Peyer's patch (tissue), 4 donors: ENCODE measurements at regions not wholly inside any gene's neighbourhood (a gene's known extent, or its start where the extent isn't known, plus 50 kb on each side); places are given as distances from the start of the nearest gene placed in this dataset.

Experiments
- DNase-seq, 3 donors: peaks; one replicate each; pipeline ENCODE4 v3.0.0-alpha.2; 2017 to 2019
- H3K27ac ChIP-seq, 4 donors: fragments of 200-600 bp; sonication (generic); one replicate each; pipeline ENCODE4 v1.5.1; 2016 to 2019
- H3K27me3 ChIP-seq, 2 donors: fragments of 200-600 bp; sonication (generic); one replicate each; pipeline ENCODE4 v1.5.1; 2019
- H3K36me3 ChIP-seq, 3 donors: fragments of 200-600 bp; sonication (generic); one replicate each; pipeline ENCODE4 v1.5.1; 2016 to 2019
- H3K4me1 ChIP-seq, 4 donors: fragments of 200-600 bp; sonication (generic); one replicate each; pipeline ENCODE4 v1.5.1; 2016 to 2019
- H3K4me3 ChIP-seq, 4 donors: fragments of 200-600 bp; sonication (generic); 1 replicate in 3 of 4; 2 replicates in 1 of 4; pipeline ENCODE4 v1.5.1; 2016 to 2019; ENCODE audit warnings: mild to moderate bottlenecking in 1 of 4
- H3K9me3 ChIP-seq, 4 donors: fragments of 200-600 bp; sonication (generic); one replicate each; pipeline ENCODE4 v1.5.1; 2016 to 2019; ENCODE audit warnings: mild to moderate bottlenecking in 1 of 4
- POLR2A ChIP-seq, 2 donors: fragments of 450-650 bp; IDR thresholded peaks; one replicate each; pipeline ENCODE4 v1.5.1; 2017; ENCODE audit warnings: antibody characterized with exemption in 2 of 2, mild to moderate bottlenecking in 2 of 2, moderate library complexity in 2 of 2
- TF ChIP-seq, protein P1 (sequence below), 6 experiments: fragments of 450-650 bp in 4 of 6; fragments of 200-600 bp in 2 of 6; sonication (generic) in 1 of 6; IDR thresholded peaks; one replicate each; pipeline ENCODE4 v1.5.1; 2017 to 2019; ENCODE audit warnings: antibody characterized with exemption in 6 of 6, mild to moderate bottlenecking in 3 of 6, moderate library complexity in 1 of 6

DNA sequence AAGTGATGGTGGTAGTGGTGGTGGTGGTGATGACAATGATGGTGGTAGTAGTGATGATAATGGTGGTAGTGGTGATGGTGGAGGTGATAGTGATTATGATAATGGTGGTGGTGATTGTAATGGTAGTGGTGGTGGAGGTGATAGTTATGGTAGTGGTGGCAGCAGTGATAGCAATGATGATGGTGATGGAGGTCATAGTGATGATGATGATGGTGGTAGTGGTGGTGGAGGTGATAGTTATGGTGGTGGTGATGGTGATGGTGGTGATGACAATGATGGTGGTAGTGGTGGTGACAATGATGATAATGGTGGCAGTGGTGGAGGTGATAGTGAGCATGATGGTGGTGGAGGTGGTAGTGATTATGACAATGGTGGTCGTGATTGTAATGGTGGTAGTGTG, 191.7 kb upstream of the RNF32 start:
- H3K27me3 ChIP-seq = no peaks in the 10 kb centered on the region
- no peaks in the 10 kb centered on the region for H3K4me1 ChIP-seq
- no peaks in the 10 kb centered on the region for H3K9me3 ChIP-seq
- TF ChIP-seq, protein P1, sequence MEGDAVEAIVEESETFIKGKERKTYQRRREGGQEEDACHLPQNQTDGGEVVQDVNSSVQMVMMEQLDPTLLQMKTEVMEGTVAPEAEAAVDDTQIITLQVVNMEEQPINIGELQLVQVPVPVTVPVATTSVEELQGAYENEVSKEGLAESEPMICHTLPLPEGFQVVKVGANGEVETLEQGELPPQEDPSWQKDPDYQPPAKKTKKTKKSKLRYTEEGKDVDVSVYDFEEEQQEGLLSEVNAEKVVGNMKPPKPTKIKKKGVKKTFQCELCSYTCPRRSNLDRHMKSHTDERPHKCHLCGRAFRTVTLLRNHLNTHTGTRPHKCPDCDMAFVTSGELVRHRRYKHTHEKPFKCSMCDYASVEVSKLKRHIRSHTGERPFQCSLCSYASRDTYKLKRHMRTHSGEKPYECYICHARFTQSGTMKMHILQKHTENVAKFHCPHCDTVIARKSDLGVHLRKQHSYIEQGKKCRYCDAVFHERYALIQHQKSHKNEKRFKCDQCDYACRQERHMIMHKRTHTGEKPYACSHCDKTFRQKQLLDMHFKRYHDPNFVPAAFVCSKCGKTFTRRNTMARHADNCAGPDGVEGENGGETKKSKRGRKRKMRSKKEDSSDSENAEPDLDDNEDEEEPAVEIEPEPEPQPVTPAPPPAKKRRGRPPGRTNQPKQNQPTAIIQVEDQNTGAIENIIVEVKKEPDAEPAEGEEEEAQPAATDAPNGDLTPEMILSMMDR (IDR thresholded peaks at IDR 0.05) = no peak
- TF ChIP-seq POLR2A (IDR thresholded peaks at IDR 0.05) = no peak
- no peak overlapping the region for H3K4me3 ChIP-seq
- no peak overlapping the region for H3K27ac ChIP-seq
- H3K36me3 ChIP-seq = no peaks in the 10 kb centered on the region
- no peak for DNase-seq

DNA sequence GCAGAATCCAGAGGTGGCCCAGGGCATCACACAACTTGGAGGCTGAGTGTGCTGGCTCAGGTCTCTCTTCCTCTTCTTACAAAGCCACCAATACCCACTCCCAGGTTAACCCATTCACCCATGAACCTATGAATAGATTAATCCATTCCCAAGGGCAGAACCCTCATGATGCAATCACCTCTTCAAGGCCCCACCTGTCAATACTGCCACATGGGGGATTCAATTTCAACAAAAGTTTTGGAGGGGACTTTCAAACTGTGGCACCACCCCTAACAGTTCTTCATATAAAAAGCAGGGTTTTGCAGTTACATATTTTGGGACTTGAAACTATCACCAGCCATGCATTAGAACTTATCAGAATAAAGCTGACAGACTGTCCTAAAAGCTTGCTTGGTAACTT, 193.6 kb upstream of the RNF32 start:
- no peaks in the 10 kb centered on the region for H3K9me3 ChIP-seq
- H3K27me3 ChIP-seq = no peaks in the 10 kb centered on the region
- H3K4me1 ChIP-seq = no peaks in the 10 kb centered on the region
- H3K27ac ChIP-seq = no peak overlapping the region
- no peaks in the 10 kb centered on the region for H3K36me3 ChIP-seq
- no peak for DNase-seq
- no peak for TF ChIP-seq POLR2A (IDR thresholded peaks at IDR 0.05)
- TF ChIP-seq, protein P1 (IDR thresholded peaks at IDR 0.05) = no peak
- no peak overlapping the region for H3K4me3 ChIP-seq

DNA sequence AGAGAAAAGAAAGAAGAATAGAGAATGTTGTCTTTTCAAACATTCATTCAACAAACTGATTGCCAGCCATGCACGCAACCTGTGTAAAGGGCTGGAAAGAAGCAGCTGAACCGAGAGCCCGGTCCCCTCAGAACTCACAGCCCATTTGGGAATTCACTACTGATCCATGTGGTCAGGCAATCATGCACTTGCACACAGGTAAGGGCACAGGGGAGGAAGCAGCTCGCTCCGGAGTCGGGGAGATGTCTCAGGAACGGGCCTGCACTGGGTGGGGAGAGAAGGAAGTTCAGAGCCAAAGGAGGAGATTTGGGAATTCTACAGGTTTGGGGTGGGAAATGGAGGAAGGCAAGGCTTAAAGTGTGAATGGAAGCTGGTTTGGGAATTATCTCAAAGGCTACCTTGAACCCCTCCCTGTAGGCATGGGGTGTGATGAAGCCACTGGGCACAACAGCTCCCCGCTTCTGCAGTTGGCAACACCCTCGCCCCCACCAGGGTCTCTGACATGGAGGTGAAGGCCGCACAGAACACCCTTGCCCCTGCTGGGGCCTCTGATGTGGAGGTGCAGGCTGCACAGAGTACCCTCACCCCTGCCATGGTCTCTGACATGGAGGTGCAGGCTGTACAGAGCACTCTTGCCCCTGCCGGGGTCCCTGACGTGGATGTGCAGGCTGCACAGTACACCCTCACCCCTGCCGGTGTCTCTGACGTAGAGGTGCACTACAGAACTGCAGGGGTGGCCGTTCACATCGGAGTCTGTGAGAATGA, 194.4 kb upstream of the RNF32 start:
- H3K9me3 ChIP-seq = no peaks in the 10 kb centered on the region
- no peak for TF ChIP-seq POLR2A (IDR thresholded peaks at IDR 0.05)
- TF ChIP-seq, protein P1 (IDR thresholded peaks at IDR 0.05) = no peak
- no peaks in the 10 kb centered on the region for H3K36me3 ChIP-seq
- no peaks in the 10 kb centered on the region for H3K27me3 ChIP-seq
- no peaks in the 10 kb centered on the region for H3K4me1 ChIP-seq
- DNase-seq = no peak
- H3K27ac ChIP-seq = no peak overlapping the region
- no peak overlapping the region for H3K4me3 ChIP-seq

DNA sequence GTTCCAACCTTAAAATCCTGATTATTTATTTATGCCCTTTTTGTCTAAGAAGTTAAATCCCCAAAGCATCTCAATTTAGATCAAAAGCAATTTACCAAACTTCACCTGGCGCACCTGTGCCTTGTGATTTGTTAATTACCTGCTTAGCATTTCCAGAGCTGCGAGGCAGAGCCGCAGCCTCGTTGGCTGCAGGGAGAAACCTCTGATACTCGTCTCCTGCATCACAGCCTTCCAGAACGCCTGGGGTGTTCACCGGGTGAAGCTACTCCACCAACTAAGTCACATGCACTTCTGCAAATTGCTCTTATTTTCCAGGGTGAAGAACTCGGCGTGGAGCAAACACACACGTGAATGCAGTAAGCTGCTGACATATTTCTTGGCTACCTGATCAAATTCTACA, 198.1 kb upstream of the RNF32 start:
- H3K4me3 ChIP-seq = no peak overlapping the region
- no peak overlapping the region for H3K27ac ChIP-seq
- DNase-seq = no peak
- no peaks in the 10 kb centered on the region for H3K27me3 ChIP-seq
- no peaks in the 10 kb centered on the region for H3K9me3 ChIP-seq
- H3K36me3 ChIP-seq = no peaks in the 10 kb centered on the region
- H3K4me1 ChIP-seq = no peaks in the 10 kb centered on the region
- no peak for TF ChIP-seq POLR2A (IDR thresholded peaks at IDR 0.05)
- TF ChIP-seq, protein P1 (IDR thresholded peaks at IDR 0.05) = no peak

DNA sequence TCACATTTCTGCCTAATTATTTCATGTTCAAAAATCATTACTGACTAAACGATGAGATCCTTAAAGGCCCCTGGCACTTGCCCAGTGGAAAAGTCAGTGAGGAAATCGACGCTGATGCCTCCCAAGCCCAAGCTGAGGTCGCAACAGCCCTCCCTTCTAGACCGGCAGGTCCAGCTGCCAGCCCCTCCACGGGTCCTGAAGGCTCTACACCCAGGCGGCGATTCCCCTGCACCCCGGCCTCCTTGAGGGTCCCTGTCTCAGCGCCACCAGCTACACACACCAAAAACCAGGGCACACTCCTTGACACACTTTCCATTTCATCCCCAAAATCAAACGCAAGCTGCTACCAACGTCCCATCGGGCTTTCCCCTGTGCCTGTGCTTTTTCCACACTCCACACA, 200.1 kb upstream of the RNF32 start:
- no peak for DNase-seq
- TF ChIP-seq, protein P1 (IDR thresholded peaks at IDR 0.05) = no peak
- no peak for TF ChIP-seq POLR2A (IDR thresholded peaks at IDR 0.05)
- no peaks in the 10 kb centered on the region for H3K9me3 ChIP-seq
- H3K4me1 ChIP-seq = no peaks in the 10 kb centered on the region
- H3K27ac ChIP-seq = no peak overlapping the region
- no peak overlapping the region for H3K4me3 ChIP-seq
- no peaks in the 10 kb centered on the region for H3K36me3 ChIP-seq
- H3K27me3 ChIP-seq = no peaks in the 10 kb centered on the region
